Thyroid gland (tissue), 4 donors: ENCODE measurements at regions not wholly inside any gene's neighbourhood (a gene's known extent, or its start where the extent isn't known, plus 50 kb on each side); places are given as distances from the start of the nearest gene placed in this dataset.
"Not testable (repeated sequence)": the region's sequence is repeated elsewhere in the genome, so short reads cannot be mapped to it uniquely, and the experiment has no call there.

Experiments used
- POLR2A ChIP-seq, 2 donors: fragments of 450-650 bp; IDR thresholded peaks; one replicate each; pipeline ENCODE4 v1.6.1; 2017; ENCODE audit warnings: antibody characterized with exemption in 2 of 2, mild to moderate bottlenecking in 2 of 2, moderate library complexity in 1 of 2
- TF ChIP-seq, protein P1 (sequence below), 6 experiments: fragments of 200-600 bp in 3 of 6; fragments of 450-650 bp in 3 of 6; sonication (generic) in 3 of 6; IDR thresholded peaks; one replicate each; pipeline ENCODE4 v1.5.1; 2016 to 2019; ENCODE audit warnings: antibody characterized with exemption in 6 of 6, mild to moderate bottlenecking in 2 of 6, inconsistent platforms in 1 of 6, moderate library complexity in 1 of 6

DNA sequence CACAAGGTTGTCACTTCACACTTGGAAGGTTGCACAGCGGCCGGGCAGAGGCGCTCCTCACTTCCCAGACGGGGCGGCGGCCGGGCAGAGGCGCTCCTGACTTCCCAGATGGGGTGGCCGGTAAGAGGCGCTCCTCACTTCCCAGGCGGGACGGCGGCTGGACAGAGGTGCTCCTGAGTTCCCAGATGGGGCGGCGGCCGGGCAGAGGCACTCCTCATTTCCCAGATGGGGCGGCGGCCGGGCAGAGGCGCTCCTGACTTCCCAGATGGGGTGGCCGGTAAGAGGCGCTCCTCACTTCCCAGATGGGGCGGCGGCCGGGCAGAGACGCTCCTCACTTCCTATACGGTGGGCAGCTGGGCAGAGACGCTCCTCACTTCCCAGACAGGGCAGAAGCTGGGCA lies 199.4 kb upstream of the PODXL start:
- TF ChIP-seq, protein P1, sequence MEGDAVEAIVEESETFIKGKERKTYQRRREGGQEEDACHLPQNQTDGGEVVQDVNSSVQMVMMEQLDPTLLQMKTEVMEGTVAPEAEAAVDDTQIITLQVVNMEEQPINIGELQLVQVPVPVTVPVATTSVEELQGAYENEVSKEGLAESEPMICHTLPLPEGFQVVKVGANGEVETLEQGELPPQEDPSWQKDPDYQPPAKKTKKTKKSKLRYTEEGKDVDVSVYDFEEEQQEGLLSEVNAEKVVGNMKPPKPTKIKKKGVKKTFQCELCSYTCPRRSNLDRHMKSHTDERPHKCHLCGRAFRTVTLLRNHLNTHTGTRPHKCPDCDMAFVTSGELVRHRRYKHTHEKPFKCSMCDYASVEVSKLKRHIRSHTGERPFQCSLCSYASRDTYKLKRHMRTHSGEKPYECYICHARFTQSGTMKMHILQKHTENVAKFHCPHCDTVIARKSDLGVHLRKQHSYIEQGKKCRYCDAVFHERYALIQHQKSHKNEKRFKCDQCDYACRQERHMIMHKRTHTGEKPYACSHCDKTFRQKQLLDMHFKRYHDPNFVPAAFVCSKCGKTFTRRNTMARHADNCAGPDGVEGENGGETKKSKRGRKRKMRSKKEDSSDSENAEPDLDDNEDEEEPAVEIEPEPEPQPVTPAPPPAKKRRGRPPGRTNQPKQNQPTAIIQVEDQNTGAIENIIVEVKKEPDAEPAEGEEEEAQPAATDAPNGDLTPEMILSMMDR (IDR thresholded peaks at IDR 0.05): not testable (repeated sequence)
- not testable (repeated sequence) for TF ChIP-seq POLR2A (IDR thresholded peaks at IDR 0.05)
